ENCODE measurements at regions not wholly inside any gene's neighbourhood (a gene's known extent, or its start where the extent isn't known, plus 50 kb on each side); places are given as distances from the start of the nearest gene placed in this dataset.

- no peak for TF ChIP-seq CTCF (IDR thresholded peaks at IDR 0.05)
- no peak for TF ChIP-seq POLR2A (IDR thresholded peaks at IDR 0.05)
- TF ChIP-seq EP300 (IDR thresholded peaks at IDR 0.05) = no peak
- no peak for TF ChIP-seq POLR2AphosphoS5 (IDR thresholded peaks at IDR 0.05)
Measured at GRCh38 chr21:26632691-26633090, 59.6 kb upstream of the CYYR1 start.

Measured in upper lobe of left lung (tissue), 4 donors.